Endothelial cell of umbilical vein (primary cell): ENCODE measurements at regions not wholly inside any gene's neighbourhood (a gene's known extent, or its start where the extent isn't known, plus 50 kb on each side); places are given as distances from the start of the nearest gene placed in this dataset.

Experiments
- CTCF ChIP-seq, 2 donors: IDR thresholded peaks; 1 replicate in 1 of 2; 2 replicates in 1 of 2; pipeline ENCODE4 v1.5.1; 2011; ENCODE audit warnings: low read length in 2 of 2, mild to moderate bottlenecking in 2 of 2, moderate library complexity in 2 of 2, control low read depth in 1 of 2, inconsistent platforms in 1 of 2, low read depth in 1 of 2; ENCODE audit not compliant: insufficient read depth in 1 of 2; ENCODE audit errors: extremely low read depth in 1 of 2
- EZH2 ChIP-seq: IDR thresholded peaks from 2 replicates; pipeline ENCODE4 v1.6.1; 2012; ENCODE audit warnings: borderline replicate concordance, low read depth, mild to moderate bottlenecking, moderate library complexity, low read length, inconsistent platforms; ENCODE audit not compliant: severe bottlenecking
- FOS ChIP-seq: IDR thresholded peaks from 2 replicates; pipeline ENCODE4 v1.6.1; 2011; ENCODE audit warnings: mild to moderate bottlenecking, low read length, moderate library complexity, borderline replicate concordance; ENCODE audit not compliant: insufficient read depth
- GATA2 ChIP-seq: IDR thresholded peaks from 2 replicates; pipeline ENCODE4 v1.7.0; 2011; ENCODE audit warnings: low read depth, mild to moderate bottlenecking, moderate library complexity, mixed read lengths, low read length; ENCODE audit not compliant: insufficient read length, insufficient read depth
- JUN ChIP-seq: IDR thresholded peaks from 2 replicates; pipeline ENCODE4 v1.6.1; 2011; ENCODE audit warnings: borderline replicate concordance, low read depth; ENCODE audit not compliant: insufficient read length, insufficient read depth
- MAX ChIP-seq: IDR thresholded peaks from 2 replicates; pipeline ENCODE4 v1.6.1; 2011; ENCODE audit not compliant: insufficient read depth, insufficient read length
- POLR2A ChIP-seq: IDR thresholded peaks from 2 replicates; pipeline ENCODE4 v1.6.1; 2012; ENCODE audit warnings: low read depth, mild to moderate bottlenecking, control low read depth, low read length
- POLR2AphosphoS5 ChIP-seq: IDR thresholded peaks from 2 replicates; pipeline ENCODE4 v1.6.1; 2012; ENCODE audit warnings: low read depth, mild to moderate bottlenecking, control low read depth, low read length, moderate library complexity; ENCODE audit not compliant: insufficient read depth

GRCh38 chr7:31204071-31204470 is 136.5 kb downstream of the NEUROD6 start:
- TF ChIP-seq CTCF (IDR thresholded peaks at IDR 0.05; ENCODE audit: extremely low read depth in 1 of 2, insufficient read depth in 1 of 2, low read depth in 1 of 2, low read length in 2 of 2) (no peak), POLR2A (no peak), EZH2 (no peak), MAX (no peak), POLR2AphosphoS5 (no peak), FOS (no peak), JUN (no peak), GATA2 (no peak)
